ENCODE measurements at regions not wholly inside any gene's neighbourhood (a gene's known extent, or its start where the extent isn't known, plus 50 kb on each side); places are given as distances from the start of the nearest gene placed in this dataset.

GRCh38 chr10:121185816-121186455 lies 334.8 kb downstream of the WDR11 start:
- no peak for DNase-seq

GRCh38 chr10:121187391-121187790 lies 336.2 kb downstream of the WDR11 start:
- DNase-seq = no peak

- DNase-seq = no peak
Measured at GRCh38 chr10:121188005-121188404, 336.8 kb downstream of the WDR11 start.

GRCh38 chr10:121189066-121189465 lies 337.9 kb downstream of the WDR11 start:
- DNase-seq = no peak

GRCh38 chr10:121194696-121195523 lies 343.7 kb downstream of the WDR11 start:
- DNase-seq = no peak

GRCh38 chr10:121195524-121195910 lies 344.4 kb downstream of the WDR11 start:
- no peak for DNase-seq

GRCh38 chr10:121199081-121199480 lies 347.9 kb downstream of the WDR11 start:
- DNase-seq = no peak

- no peak for DNase-seq
Measured at GRCh38 chr10:121205625-121206024, 354.5 kb downstream of the WDR11 start.

- no peak for DNase-seq
Measured at GRCh38 chr10:121211446-121211845, 360.3 kb downstream of the WDR11 start.

- no peak for DNase-seq
Measured at GRCh38 chr10:121213437-121213836, 362.3 kb downstream of the WDR11 start.

- DNase-seq = no peak
Measured at GRCh38 chr10:121216295-121216694, 365.1 kb downstream of the WDR11 start.

GRCh38 chr10:121216721-121217181 lies 365.6 kb downstream of the WDR11 start:
- DNase-seq = no peak

- no peak for DNase-seq
Measured at GRCh38 chr10:121217331-121217730, 366.2 kb downstream of the WDR11 start.

GRCh38 chr10:121221072-121221471 lies 369.9 kb downstream of the WDR11 start:
- no peak for DNase-seq

- no peak for DNase-seq
Measured at GRCh38 chr10:121221991-121222390, 370.8 kb downstream of the WDR11 start.

- no peak for DNase-seq
Measured at GRCh38 chr10:121222842-121223241, 371.7 kb downstream of the WDR11 start.

GRCh38 chr10:121231079-121231478 lies 367.2 kb downstream of the FGFR2 start:
- no peak for DNase-seq

GRCh38 chr10:121232494-121232893 lies 365.8 kb downstream of the FGFR2 start:
- DNase-seq = no peak

GRCh38 chr10:121235692-121236091 lies 362.6 kb downstream of the FGFR2 start:
- no peak for DNase-seq

- DNase-seq = no peak
Measured at GRCh38 chr10:121236621-121237020, 361.6 kb downstream of the FGFR2 start.

GRCh38 chr10:121237718-121238117 lies 360.5 kb downstream of the FGFR2 start:
- DNase-seq = no peak

- DNase-seq = peak in 1 of 2 donors; percentile 16
Measured at GRCh38 chr10:121240011-121240410, 358.2 kb downstream of the FGFR2 start.

- DNase-seq = no peak
Measured at GRCh38 chr10:121240556-121240955, 357.7 kb downstream of the FGFR2 start.

- no peak for DNase-seq
Measured at GRCh38 chr10:121241337-121241736, 356.9 kb downstream of the FGFR2 start.

All from inflammatory macrophage treated with lipopolysaccharide for 1 hour (primary cell).